NB4 (cell line): ENCODE measurements at regions not wholly inside any gene's neighbourhood (a gene's known extent, or its start where the extent isn't known, plus 50 kb on each side); places are given as distances from the start of the nearest gene placed in this dataset.

Experiments
- POLR2A ChIP-seq: IDR thresholded peaks from 2 replicates; pipeline ENCODE4 v1.6.1; 2011; ENCODE audit warnings: mild to moderate bottlenecking; ENCODE audit not compliant: insufficient read length; ENCODE audit errors: extremely low read depth
- TF ChIP-seq, protein P1 (sequence below): IDR thresholded peaks from one replicate; pipeline ENCODE4 v1.5.1; 2012; ENCODE audit warnings: low read depth, low read length

DNA sequence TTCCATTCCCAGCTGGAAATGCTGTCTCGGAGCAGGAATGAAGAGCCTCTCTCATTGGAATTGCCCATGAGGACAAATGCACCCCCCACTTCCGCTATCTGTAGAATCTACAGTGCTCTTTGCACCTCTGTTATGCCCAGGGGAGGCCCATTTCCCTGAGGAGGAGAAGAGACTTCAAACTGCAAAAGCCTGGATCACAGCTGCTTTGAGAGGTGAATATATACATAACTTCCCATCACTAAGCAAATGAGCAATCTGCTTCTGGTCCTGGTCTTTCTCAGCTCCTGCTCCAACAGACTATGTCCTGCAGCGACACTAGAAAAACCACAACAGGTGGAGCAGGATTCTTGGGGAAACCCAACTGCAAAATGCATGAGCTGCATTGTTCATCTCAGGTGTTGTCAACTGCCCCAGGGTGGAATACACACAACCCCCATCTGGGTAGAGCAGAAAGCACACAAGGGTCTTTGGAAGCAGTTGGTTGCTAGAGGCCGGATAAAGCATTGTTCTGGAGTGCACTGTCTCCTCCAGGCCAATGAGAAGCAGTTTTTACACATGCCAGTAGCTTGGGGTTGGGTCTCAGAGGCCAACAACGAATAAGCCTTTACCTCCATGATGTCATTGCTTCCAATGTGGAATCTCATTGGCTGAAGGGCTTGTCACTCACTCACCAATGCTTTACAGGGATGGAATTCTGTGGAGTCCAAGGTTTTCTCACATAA, 67.7 kb upstream of the RAB4A start:
- TF ChIP-seq POLR2A: no peak
- TF ChIP-seq, protein P1, sequence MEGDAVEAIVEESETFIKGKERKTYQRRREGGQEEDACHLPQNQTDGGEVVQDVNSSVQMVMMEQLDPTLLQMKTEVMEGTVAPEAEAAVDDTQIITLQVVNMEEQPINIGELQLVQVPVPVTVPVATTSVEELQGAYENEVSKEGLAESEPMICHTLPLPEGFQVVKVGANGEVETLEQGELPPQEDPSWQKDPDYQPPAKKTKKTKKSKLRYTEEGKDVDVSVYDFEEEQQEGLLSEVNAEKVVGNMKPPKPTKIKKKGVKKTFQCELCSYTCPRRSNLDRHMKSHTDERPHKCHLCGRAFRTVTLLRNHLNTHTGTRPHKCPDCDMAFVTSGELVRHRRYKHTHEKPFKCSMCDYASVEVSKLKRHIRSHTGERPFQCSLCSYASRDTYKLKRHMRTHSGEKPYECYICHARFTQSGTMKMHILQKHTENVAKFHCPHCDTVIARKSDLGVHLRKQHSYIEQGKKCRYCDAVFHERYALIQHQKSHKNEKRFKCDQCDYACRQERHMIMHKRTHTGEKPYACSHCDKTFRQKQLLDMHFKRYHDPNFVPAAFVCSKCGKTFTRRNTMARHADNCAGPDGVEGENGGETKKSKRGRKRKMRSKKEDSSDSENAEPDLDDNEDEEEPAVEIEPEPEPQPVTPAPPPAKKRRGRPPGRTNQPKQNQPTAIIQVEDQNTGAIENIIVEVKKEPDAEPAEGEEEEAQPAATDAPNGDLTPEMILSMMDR: no peak
